Esophagus squamous epithelium (tissue), 4 donors: ENCODE measurements at regions not wholly inside any gene's neighbourhood (a gene's known extent, or its start where the extent isn't known, plus 50 kb on each side); places are given as distances from the start of the nearest gene placed in this dataset.

Experiments used
- CTCF ChIP-seq, 6 experiments: fragments of 450-650 bp in 4 of 6; fragments of 200-600 bp in 2 of 6; sonication (generic) in 2 of 6; IDR thresholded peaks; one replicate each; pipeline ENCODE4 v1.5.1; 2016 to 2019; ENCODE audit warnings: antibody characterized with exemption in 6 of 6, mild to moderate bottlenecking in 4 of 6, moderate library complexity in 4 of 6
- POLR2A ChIP-seq, 4 donors: fragments of 450-650 bp; IDR thresholded peaks; one replicate each; pipeline ENCODE4 v1.6.1; 2017; ENCODE audit warnings: antibody characterized with exemption in 4 of 4, mild to moderate bottlenecking in 4 of 4, moderate library complexity in 3 of 4

GRCh38 chr3:72163809-72164634 lies 379.1 kb upstream of the PROK2 start:
- no peak for TF ChIP-seq CTCF (IDR thresholded peaks at IDR 0.05)
- TF ChIP-seq POLR2A (IDR thresholded peaks at IDR 0.05), result no peak
